ENCODE measurements at regions not wholly inside any gene's neighbourhood (a gene's known extent, or its start where the extent isn't known, plus 50 kb on each side); places are given as distances from the start of the nearest gene placed in this dataset. TPM values are rescaled to one million over a fixed set of nuclear protein-coding genes. Genes with fewer than 3 reads are reported as not detected.

GRCh38 chr16:31819386-31819785, 54.2 kb upstream of the ZNF267 start:
- H3K27ac Mint-ChIP-seq, result no peak overlapping the region
- H3K9ac ChIP-seq, result no peak overlapping the region
- H3K27ac ChIP-seq, result no peak overlapping the region
- H4K20me1 ChIP-seq (ENCODE audit: low read depth), result no peaks in the 10 kb centered on the region
- H3K9me3 Mint-ChIP-seq, result peaks cover 39% of the 10 kb centered on the region
- H3K27me3 ChIP-seq, result no peaks in the 10 kb centered on the region
- no peaks in the 10 kb centered on the region for H3K36me3 ChIP-seq
- H3K36me3 Mint-ChIP-seq, result no peaks in the 10 kb centered on the region
- H3K9me3 ChIP-seq (ENCODE audit: low read depth), result peaks cover 5% of the 10 kb centered on the region
- DNase-seq (ENCODE audit: low spot score), result no peak
- H3K4me1 ChIP-seq, result no peaks in the 10 kb centered on the region
- no peaks in the 10 kb centered on the region for H3F3A ChIP-seq (ENCODE audit: low read depth)
- H3K4me2 ChIP-seq, result no peak overlapping the region
- no peak overlapping the region for H3K4me3 ChIP-seq
- H3K4me3 Mint-ChIP-seq, result no peak overlapping the region
- TF ChIP-seq EZH2phosphoT487 (IDR thresholded peaks at IDR 0.05), result no peak
- TF ChIP-seq EZH2 (IDR thresholded peaks at IDR 0.05), result no peak
- no peak for TF ChIP-seq CTCF (IDR thresholded peaks at IDR 0.05)
- no peaks in the 10 kb centered on the region for H3K4me1 Mint-ChIP-seq
- H3K79me2 ChIP-seq (ENCODE audit: low read depth), result no peaks in the 10 kb centered on the region
- H3K27me3 Mint-ChIP-seq (ENCODE audit: insufficient read depth, low read depth), result peaks cover 3% of the 10 kb centered on the region
- H2AFZ ChIP-seq (replicated peaks), result no peak overlapping the region

GRCh38 chr16:31819948-31820347, 53.7 kb upstream of the ZNF267 start:
- Mint-ChIP-seq H3K4me3 (no peak overlapping the region), H3K9me3 (peaks cover 39% of the 10 kb centered on the region), H3K27ac (no peak overlapping the region), H3K27me3 (ENCODE audit: insufficient read depth, low read depth) (peaks cover 4% of the 10 kb centered on the region), H3K36me3 (no peaks in the 10 kb centered on the region), H3K4me1 (no peaks in the 10 kb centered on the region)
- DNase-seq (ENCODE audit: low spot score), result no peak
- H3K4me1 ChIP-seq, result no peaks in the 10 kb centered on the region
- H3K9ac ChIP-seq, result no peak overlapping the region
- no peak overlapping the region for H3K4me2 ChIP-seq
- H3F3A ChIP-seq (ENCODE audit: low read depth), result no peaks in the 10 kb centered on the region
- TF ChIP-seq EZH2 (IDR thresholded peaks at IDR 0.05) (no peak), EZH2phosphoT487 (IDR thresholded peaks at IDR 0.05) (no peak), CTCF (IDR thresholded peaks at IDR 0.05) (no peak)
- H4K20me1 ChIP-seq (ENCODE audit: low read depth), result no peaks in the 10 kb centered on the region
- no peaks in the 10 kb centered on the region for H3K36me3 ChIP-seq
- H3K9me3 ChIP-seq (ENCODE audit: low read depth), result peaks cover 8% of the 10 kb centered on the region
- H3K4me3 ChIP-seq, result no peak overlapping the region
- no peak overlapping the region for H3K27ac ChIP-seq
- H3K79me2 ChIP-seq (ENCODE audit: low read depth), result no peaks in the 10 kb centered on the region
- H2AFZ ChIP-seq (replicated peaks), result no peak overlapping the region
- no peaks in the 10 kb centered on the region for H3K27me3 ChIP-seq

Small RNAs in the stretch of these regions (small RNA-seq; reads per million reads assigned to genes)
- not detected for gene AC074050.1

All from neural progenitor cell (in vitro differentiated cells).